NCI-H524 treated with DMSO at 0.1 percent for 48 hours (cell line): ENCODE measurements at regions not wholly inside any gene's neighbourhood (a gene's known extent, or its start where the extent isn't known, plus 50 kb on each side); places are given as distances from the start of the nearest gene placed in this dataset.

ENCODE experiments used
- DNase-seq: peaks from one replicate; lab custom pipeline; 2025; lab: John Stamatoyannopoulos, UW

DNA sequence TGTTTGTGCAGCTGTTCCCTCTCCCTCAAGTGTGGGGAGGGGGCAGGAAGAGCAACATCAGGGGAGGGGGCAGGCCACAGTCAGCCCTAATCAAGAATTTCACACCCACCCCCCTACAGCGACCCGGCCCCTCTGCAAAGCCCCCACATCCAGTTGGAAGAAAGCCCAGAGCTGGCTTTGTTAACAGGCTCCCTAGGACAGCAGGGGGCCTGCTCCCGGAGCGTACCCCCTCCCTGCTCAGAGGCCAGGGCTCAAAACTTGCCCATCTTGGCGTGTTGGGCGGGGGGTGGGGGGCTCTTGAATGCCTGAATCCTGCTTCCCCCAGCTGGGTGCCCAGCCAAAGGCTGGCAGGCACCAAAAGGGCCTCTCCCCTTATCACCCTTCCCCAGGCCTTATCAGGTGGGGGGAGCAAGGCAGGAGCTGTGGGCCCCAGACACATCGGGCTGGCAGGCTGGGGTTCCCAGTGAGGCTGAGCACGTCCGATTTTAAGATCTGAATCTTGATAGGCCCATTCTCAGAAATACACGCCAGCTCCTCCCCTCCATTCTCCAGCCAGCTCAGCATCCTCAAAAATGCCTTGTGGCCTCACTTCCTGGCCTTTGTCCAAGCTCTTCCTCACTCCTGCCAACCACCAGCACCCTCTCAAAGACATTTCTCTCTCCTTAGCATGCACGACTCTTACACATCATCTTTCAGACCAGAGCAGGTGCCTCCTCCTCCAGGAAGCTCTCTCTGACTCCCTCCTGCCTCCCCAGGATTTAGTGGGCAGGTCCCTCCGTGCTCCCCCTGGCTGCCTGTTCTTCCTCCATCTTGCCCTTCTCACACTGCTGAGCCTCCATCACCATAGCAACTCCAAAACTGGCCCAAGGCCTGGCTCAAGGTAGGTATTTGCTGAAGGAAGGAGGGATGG, 384.8 kb downstream of the MN1 start:
- no peak for DNase-seq

DNA sequence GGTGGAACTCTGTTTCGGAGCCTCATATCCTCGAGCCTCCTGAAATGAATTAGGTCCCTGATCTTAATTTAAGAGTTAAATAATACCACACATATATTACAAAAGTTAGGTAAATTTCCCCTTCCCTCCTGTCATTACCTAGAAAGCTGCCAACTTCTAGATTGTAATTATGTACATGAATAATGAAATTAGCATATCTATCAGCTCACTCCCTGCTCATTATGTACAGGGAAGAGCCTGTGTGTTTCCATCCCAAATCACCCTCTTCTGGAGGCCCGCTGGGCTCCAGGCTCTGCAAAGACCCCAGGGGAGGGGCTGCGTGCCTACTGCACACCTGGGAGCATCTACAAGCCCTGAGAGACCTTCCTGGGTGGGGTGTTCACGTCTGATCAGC, 384.1 kb downstream of the MN1 start:
- DNase-seq, result no peak

DNA sequence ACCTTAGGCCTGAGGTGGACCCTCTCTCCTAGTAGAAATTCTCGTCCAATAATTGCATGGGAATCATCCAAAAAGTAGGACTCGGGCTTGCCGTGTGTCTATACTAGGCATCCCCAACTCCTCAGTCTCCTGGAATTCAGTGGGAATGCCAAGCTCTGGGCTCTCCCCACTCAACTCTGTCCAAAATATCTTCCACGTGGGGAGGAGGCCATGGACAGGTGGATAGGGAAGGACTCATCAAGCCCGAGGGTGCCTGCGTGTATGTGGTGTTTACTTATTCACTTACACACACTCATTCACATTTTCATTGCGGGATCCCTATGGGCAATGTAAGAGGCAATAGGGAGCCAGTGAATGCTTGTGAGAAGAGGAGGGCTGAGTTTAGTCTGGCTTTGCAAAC, 383.3 kb downstream of the MN1 start:
- no peak for DNase-seq

DNA sequence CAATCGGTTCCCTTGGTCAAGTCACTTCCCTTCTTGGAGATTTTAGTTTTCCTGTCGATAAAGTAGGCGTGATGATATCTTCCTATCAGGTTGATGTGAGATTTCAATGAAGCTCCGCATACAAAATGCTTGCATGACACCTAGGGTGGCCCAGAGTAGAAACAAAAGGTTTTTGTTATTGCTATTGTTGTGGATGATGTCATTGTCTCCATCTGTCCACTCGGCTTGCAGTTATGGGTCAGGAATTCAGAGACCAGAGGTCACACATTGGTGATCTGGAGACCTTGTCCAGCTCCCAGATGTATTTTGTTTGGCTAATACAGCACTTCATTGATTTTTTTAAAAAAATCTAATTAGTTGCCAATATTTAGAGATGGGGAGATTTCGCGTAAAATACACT, 382.1 kb downstream of the MN1 start:
- DNase-seq, result no peak

DNA sequence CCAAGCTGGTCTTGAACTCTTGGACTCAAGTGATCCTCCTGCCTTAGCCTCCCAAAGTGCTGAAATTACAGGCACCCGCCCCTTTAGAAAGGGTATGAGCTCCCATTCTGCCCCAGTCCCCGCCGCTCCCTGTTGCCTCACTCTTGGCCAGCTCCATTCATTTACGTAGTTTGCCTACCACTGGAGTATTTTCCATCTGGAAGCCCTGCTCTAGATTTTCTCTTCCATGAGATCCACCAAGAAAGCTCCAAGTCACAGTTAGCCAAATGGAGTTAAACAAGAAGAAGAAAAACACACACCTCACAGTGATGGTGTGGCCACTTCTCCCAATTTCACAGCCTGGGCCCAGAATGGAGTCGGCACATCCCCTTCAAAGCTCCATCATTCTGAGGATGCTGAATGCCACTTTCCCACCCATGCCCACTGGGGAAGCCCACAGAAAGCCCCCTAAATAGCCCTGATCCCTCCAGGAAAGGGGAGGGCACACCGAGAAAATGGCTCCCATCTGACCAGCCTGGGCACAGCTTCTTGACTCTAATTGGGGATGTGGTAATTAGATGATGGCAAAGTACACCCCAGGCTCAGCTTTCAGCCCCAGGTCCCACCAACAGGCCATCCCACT, 381.2 kb downstream of the MN1 start:
- DNase-seq, result no peak

DNA sequence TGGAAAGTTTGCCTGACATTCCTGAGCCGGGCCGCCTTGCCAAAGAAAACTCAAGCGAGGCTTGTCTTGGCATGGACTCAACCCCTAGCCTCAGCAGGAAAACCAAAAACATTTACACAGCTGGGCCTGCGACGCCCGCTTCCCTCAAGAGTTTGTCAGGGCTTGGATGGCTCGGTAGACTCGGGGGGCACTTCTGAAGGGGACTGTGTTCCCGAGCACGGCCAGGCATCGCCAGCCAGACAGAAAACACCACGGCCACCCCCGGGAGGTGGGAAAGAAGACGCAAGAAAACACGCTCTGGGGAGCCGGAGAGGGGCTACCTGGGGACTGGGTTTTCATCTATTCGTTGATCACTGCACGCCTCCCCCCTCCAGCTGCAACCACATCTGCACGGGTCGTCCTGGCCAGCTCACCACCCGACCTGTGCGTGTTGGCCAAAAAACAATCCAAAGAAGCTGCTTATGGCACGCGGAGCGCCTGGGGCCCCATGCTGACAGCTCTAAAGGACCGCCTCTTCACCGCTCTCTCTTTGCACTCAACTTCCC, 380.7 kb downstream of the MN1 start:
- DNase-seq, result no peak

DNA sequence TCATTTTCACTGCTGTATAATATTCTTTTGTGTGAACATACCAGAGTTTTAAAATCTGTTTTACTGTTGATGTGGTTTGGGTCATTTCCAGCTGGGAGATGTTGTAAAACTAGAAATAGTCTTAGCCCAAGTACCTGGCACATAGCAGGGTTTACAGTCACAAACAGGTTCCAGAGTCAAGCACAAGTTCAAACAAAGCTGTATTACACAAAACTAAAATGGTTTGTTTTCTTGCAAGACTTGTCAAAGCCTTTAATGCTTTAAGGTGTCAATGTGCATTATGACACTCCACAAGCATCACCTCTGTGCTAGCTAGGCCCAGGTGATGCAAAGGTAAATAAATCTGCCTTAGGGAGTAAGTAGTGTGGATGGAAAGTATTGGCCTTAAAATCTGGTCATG, 379.1 kb downstream of the MN1 start:
- no peak for DNase-seq

DNA sequence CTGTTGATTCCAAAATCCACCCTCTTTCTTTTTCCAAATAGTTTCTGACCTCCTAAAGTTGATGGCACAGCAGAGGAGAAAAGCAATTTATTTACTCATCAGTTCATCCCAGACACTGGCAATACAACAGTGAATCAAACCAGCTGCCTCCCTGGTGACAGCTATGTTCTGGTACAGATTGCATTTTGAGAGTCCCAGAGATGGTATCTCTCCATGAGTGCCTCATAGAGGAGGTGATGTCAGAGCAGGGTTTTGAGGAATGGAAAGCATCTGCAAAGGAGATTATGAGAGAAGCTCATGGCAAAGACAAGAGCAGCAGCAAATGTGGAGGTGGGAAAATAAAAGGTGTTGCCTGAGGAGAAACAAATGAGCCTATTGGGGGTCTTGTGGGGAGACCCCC, 377.2 kb downstream of the MN1 start:
- DNase-seq, result no peak

DNA sequence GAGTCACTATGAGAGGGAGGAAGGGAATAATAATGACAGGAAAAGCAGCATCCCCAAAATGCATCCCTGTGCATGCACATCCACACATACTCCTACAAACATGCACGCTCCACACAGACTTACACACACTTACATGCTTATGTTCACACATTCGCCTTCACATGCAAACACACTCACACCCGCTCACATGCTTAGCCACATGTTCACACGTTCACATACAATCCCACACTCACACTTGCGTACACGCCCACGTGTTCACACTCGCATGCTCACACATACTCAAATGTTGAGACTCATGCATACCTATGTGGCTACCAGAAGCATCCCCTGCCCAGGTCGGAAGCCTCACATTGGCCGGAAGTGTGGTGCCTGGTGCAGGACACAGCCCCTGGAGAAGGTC, 372.1 kb downstream of the MN1 start:
- DNase-seq, result no peak

DNA sequence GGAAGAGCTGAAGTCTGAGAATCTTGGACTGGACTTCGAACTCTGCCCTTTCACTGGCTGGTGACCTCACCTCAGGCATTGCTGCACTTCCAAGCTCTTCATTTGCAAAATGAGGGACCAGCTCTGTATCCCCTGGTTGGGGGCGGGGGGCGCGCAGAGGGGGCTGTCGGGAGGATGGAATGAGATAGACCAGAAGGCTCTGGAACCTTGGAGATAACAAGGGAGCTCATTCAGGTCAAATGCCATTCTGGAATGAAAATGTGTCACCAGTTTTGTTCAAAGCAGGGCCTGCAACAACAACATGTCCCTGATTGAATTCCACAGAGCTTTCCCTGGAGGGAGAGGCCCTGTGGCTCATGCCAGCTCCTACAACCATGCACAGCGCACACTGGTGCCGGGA, 370.5 kb downstream of the MN1 start:
- no peak for DNase-seq

DNA sequence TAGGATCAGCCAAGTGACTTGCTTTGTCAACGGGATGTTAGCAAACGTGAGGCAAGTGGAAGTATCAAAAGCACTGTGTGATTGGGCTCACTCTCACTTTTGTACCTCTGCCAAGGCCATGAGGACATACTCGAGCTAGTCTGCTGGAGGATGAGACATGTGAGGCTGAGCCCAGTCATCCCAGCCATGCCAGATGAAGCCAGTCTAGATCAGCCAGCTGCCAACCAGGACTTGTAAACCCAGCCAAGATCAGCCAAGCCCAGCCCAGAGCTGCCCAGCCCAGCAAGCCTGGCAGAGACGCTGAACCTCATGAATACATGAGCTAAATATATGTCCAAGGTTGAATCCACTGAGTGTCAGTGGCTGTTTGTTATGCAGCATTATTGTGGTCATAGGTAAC, 369.7 kb downstream of the MN1 start:
- no peak for DNase-seq

DNA sequence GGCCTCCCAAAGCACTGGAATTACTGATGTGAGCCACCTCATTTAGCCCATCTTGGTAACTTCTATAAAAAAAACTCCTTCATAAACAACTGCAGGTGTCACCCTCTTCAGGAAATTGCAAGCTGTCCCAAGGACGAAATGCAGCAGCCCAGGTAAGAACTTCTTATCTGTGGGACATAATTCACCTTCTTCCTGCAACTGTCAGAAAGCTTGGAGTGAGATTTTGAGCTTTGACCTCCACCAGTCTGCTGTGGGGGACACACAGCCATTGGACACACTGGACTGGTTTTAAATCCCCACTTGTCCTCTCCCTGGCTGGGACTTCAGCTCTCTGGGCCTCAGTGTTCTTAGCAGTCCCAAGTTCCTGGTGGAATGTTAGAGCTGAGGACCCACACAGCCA, 368.5 kb downstream of the MN1 start:
- no peak for DNase-seq

DNA sequence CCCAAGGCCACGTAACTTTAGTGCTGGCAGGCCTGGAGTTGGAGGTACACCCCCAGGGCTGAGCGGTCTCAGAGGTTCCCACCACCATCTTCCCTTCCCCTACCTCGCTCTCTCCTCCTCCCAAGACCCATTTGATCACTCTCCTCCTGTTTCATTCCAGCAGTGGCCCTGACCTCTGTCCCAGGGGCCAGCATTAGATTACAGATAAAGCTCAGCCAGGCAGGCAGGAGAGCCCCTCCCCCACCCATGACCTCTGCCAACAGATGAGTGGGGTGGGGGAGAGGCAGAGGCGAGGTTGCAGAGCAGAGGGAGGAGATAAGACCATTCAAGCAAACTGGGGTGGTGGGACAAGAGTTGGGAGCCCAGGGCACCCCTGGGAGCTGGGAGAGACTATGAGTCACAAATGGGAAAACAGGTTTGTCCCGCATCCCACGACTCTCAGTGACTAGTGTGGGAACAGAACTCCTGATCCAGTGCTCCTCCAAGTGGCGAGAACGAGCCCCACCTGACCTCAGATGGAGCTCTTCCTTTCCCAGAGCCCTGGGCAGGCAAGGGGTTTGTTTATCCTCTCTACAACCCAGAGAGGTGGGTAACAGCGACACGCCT, 367.9 kb downstream of the MN1 start:
- DNase-seq, result no peak

DNA sequence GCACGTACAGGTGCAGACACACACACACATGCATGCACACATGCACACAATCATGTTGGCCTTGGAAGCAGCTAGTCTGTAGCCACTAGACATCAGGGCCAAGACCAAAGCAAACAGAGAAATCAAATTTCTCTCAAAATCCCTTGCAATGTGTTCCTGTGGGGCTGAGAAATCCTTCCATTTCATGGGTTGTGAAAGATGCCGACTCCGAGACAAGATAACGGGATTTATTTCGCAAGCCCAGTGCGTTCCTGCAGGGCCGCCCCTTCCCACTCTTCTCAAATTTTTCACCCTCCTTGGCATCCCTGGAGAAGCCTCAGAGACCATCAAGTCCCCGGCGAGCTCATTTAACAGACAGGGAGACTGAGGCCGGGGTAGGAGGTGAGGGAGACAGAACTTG, 366.7 kb downstream of the MN1 start:
- DNase-seq, result no peak

DNA sequence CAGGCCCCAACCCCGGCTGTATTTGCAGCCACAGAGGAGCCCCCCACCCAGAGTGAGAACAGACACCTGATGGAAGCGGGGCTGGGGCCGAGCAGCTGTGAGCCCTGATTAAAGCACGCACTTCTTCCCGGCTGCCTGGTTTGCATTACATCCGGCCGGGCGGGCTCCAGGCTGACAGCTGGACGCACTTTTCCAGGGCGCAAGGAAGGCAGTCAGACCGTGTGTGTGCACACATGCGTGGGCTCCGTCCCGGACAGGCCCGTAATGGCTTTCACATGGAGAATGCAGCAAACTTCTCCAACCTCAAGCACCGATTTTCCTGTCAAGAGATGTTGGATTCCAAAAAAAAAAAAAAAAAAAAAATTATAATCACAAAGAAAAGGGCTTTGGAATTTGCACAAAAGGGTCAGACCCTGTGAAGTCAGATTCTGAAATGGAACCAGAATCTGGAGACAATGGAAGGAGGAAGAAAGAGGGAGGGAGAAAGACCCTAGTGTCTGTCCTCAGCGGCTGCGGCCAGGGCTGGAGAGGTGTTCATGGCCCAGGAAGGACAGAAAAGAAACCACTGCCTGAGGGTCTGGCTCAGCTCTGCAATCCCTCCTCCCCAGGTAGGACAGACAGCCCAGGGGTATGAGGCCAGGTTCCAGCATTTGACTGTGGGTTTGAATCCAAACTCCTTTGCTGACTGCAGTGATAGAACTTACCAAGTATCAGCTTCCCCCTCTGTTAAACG, 365.5 kb downstream of the MN1 start:
- DNase-seq, result no peak

DNA sequence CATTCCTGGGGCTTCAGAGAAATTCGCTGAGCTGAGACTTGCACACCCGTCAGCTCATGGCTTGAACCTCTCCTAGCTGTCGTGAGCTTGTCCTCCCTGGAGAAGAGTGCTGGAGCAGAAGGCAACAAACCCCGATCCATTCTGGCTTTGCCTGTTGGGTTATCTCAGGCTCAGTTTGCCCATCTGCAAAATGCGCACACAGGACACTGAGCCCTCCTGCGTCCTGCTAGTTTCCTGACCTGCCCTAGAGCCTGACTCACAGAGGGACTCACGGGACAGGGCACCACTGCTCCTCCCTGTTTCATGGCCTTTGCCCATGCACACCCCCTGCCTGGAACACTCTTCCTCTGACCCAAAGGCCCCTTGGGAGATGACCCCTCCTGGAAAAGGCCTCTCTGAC, 365.0 kb downstream of the MN1 start:
- no peak for DNase-seq

DNA sequence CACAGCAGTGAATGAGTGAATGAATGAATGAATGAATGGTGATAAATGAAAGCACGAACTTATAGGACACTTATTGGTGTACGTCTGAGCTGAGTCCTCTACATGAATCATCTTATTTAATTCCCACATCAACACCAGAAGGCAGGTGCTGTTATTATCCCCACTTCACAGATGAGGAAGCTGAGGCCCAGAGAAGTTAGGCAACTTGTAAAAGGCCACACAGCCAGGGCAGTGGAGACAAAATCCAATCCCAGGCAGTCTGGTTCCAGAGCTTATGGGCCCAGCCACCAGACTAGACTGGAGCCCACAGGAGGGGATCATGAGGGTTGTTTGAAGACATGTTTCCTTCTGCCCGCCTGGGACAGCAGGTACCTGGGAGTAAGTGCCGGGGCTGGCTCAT, 364.0 kb downstream of the MN1 start:
- DNase-seq, result no peak

DNA sequence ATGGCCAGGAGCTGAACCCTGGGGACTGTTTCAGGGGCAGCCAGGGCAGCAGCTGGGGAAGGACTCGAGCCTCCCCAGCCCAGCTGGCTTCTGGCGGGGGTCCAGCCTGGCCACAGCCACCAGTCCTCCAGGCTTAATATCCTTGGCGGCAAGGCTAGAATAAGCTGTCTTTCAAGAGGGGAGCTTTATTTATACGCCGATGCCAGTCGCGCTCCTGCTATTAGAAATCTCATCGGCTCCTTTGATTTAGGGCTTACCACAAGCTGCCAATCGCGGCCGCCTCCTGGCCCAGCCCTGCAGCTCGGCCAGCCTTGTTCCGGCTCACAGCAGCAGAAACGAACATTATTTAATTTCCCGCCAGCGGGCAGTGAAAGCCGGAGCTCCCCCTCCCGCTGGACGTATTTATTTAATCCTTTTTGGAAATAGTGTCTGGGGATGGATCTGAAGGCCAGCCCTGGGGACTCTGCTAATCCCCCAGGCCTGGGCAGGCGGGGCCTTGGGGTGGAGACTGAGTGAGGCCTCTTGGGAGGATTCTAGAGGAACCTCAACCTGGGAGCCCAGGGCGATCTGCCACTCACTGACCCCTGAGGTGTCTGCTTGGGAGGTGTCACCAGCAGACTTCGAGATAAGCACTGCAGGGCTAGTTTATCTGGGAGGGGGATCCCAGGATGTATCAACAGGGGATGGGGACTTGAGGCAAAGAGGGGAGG, 363.1 kb downstream of the MN1 start:
- peak; percentile 80 for DNase-seq

DNA sequence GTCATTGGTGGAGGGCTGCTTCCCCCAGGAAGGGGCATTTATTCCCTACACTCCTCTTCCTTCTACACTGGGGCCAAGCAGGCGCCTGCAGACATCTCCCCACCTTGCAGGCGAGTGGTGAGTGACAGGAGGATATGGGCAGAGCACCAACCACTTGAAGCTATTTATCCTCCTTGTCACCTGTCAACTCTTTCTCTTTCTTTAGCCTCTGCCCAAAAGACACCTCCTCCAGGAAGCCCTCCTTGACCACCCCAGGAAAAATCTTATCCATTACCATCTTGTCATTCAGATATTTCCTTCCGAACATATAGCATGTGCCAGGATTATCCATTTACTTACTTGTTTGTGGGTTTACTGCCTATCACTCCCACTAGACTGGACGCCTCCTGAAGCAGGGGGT, 362.4 kb downstream of the MN1 start:
- no peak for DNase-seq

DNA sequence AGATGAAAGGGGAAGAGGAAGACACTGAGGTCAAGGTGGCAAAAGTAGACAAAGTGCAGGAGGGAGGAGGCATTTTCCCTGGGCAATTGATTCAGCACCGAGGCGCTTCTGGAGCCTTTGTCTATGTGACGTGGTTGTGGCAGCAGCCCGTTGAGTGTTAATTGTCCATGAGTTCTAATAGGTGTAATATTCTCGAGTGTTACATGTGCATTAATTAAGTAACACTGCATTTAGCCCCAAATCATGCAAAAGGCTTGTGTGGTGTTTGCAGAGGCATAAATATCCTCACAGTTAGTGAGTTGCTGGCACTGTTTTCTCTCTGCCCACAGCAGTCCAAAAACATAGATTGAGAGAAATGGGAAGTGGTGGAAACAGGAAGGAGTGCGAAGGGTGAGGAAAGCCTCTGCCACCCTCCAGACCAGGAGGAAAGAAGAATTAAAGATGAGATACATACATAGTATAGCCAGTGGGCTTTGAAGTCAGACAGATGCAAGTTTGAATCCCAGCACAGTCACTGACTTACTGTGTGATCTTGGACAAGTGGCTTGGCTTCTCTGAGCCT, 361.2 kb downstream of the MN1 start:
- no peak for DNase-seq

DNA sequence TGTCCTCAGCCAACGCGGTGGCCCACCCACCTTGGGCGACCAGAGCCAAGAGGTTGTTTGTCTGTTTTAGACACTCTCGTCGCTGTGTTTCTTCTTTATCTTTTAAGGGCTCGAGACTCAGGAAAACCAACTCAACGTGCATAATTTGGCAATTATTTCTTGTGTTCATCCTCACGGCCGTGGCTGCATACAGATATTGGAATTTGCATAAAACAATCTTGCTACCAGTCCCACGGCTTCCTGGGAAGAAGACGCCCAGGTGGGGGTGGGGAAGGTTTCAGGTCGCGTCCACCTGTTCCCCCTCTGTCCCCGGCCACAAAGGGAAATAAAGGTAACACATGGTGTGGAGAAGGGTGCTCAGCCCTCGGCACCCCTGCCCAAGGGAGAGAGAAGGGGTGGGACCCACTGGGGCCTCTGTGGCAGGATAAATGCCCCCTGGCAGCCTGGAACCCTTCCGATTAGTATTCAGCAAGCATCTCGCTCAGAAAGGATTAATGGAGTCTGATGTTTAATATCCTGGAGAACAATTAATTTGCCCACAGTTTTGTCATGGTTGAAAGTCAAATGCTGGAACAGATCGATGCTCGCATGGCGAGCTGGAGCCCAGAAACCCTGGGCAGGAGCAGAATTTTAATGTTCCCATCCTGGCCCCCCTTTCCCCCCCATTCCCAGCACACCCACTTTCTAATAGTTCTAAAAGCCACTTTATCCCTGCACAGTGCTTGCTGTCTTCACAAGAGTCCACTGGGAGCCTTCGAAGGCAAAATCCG, 359.7 kb downstream of the MN1 start:
- no peak for DNase-seq
